ENCODE measurements at regions not wholly inside any gene's neighbourhood (a gene's known extent, or its start where the extent isn't known, plus 50 kb on each side); places are given as distances from the start of the nearest gene placed in this dataset.

DNA sequence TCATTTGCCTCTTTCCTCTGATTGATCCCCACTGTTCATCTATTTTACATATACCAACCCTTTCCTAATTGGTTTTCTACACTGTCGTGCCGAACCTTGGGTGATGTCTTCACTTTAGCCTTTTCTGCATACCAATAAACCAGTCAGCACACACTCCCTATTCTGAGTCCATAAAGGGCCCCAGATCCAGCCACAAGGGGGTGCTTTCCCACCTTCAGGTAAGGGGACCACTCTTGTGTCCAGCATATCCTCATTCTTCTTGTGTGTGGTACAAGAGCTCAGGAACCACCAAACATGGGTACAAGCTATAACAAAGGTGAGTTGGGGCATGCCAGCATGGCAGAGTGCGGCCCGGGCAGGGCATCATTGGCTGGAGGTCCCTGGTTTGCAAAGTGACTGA lies 859.8 kb downstream of the FSCB start:
- H3K9me2 ChIP-seq (replicated peaks; ENCODE audit: low read length), result no peaks in the 10 kb centered on the region
- ChIA-PET CTCF (no interaction called here), POLR2A (ENCODE audit: unreplicated experiment) (no interaction called here)
- no TSS peak for BruUV-seq (replicated peaks)
- no peaks in the 10 kb centered on the region for H4K20me1 ChIP-seq (ENCODE audit: low read length)
- H3K4me2 ChIP-seq (ENCODE audit: low read length), result no peak overlapping the region
- H2AFZ ChIP-seq (ENCODE audit: low read length), result no peak overlapping the region
- H3K9me3 ChIP-seq (ENCODE audit: low read length), result no peaks in the 10 kb centered on the region
- no peak overlapping the region for H3K27ac ChIP-seq (ENCODE audit: low read length)
- TF ChIP-seq EZH2 (IDR thresholded peaks at IDR 0.05; ENCODE audit: low read length, unreplicated experiment) (no peak), CTCF (conservative IDR thresholded peaks at IDR 0.05; ENCODE audit: low read depth, low read length) (peak; percentile 44), EZH2phosphoT487 (IDR thresholded peaks at IDR 0.05; ENCODE audit: borderline replicate concordance, low read length) (no peak)
- H3K36me3 ChIP-seq (ENCODE audit: low read depth, low read length), result no peaks in the 10 kb centered on the region
- no peaks in the 10 kb centered on the region for H3K4me1 ChIP-seq (ENCODE audit: insufficient read depth, low read length)
- intact Hi-C loops (cut with micrococcal nuclease), result no loop called here
- no peaks in the 10 kb centered on the region for H3K27me3 ChIP-seq (ENCODE audit: low read length)
- no peaks in the 10 kb centered on the region for H3K79me2 ChIP-seq (ENCODE audit: low read length)
- H3K9ac ChIP-seq (ENCODE audit: low read length), result no peak overlapping the region
- no peaks in the 10 kb centered on the region for H3F3A ChIP-seq (ENCODE audit: low read length, unreplicated experiment)
- H3K4me3 ChIP-seq (ENCODE audit: low read length), result no peak overlapping the region
- ATAC-seq (no peak; the same call in 1 of the 2 replicates), DNase-seq (peak; percentile 19)

GRCh38 chr14:43640718-43641267 lies 866.3 kb downstream of the FSCB start:
- CTCF ChIA-PET, result no interaction called here
- ATAC-seq (no peak), DNase-seq (no peak)
- H3K27me3 ChIP-seq (ENCODE audit: low read length), result no peaks in the 10 kb centered on the region
- H3K4me3 ChIP-seq (ENCODE audit: low read length), result no peak overlapping the region
- no peaks in the 10 kb centered on the region for H3F3A ChIP-seq (ENCODE audit: low read length, unreplicated experiment)
- no peaks in the 10 kb centered on the region for H3K9me2 ChIP-seq (replicated peaks; ENCODE audit: low read length)
- no peak overlapping the region for H3K4me2 ChIP-seq (ENCODE audit: low read length)
- no peaks in the 10 kb centered on the region for H3K9me3 ChIP-seq (ENCODE audit: low read length)
- no peak overlapping the region for H3K27ac ChIP-seq (ENCODE audit: low read length)
- no peak overlapping the region for H3K9ac ChIP-seq (ENCODE audit: low read length)
- POLR2A ChIA-PET (ENCODE audit: unreplicated experiment), result no interaction called here
- no TSS peak for BruUV-seq (replicated peaks)
- H4K20me1 ChIP-seq (ENCODE audit: low read length), result no peaks in the 10 kb centered on the region
- intact Hi-C loops (cut with micrococcal nuclease), result no loop called here
- no peak for TF ChIP-seq EZH2 (IDR thresholded peaks at IDR 0.05; ENCODE audit: low read length, unreplicated experiment)
- no peak for TF ChIP-seq EZH2phosphoT487 (IDR thresholded peaks at IDR 0.05; ENCODE audit: borderline replicate concordance, low read length)
- no peak for TF ChIP-seq CTCF (conservative IDR thresholded peaks at IDR 0.05; ENCODE audit: low read depth, low read length)
- H2AFZ ChIP-seq (ENCODE audit: low read length), result no peak overlapping the region
- H3K36me3 ChIP-seq (ENCODE audit: low read depth, low read length), result no peaks in the 10 kb centered on the region
- no peaks in the 10 kb centered on the region for H3K4me1 ChIP-seq (ENCODE audit: insufficient read depth, low read length)
- H3K79me2 ChIP-seq (ENCODE audit: low read length), result no peaks in the 10 kb centered on the region

DNA sequence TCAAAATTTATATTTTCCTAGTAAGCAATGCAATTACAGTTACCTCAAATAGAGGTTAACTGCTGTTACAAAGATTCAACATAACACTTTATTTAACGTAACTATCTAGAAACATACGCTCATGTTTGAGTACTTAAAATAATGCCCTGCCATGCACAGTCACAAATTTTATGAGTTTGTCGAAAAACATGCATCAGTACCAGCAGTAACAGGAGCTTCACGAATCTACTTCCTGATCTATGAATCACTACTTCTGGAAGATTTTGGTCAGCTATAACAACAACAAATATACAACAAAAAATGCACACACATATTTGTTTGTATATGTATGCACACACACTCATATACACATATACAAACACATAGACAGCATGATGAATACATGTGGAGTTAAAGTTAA lies 881.8 kb downstream of the FSCB start:
- no peak overlapping the region for H3K27ac ChIP-seq (ENCODE audit: low read length)
- no peak overlapping the region for H3K4me2 ChIP-seq (ENCODE audit: low read length)
- ChIA-PET POLR2A (ENCODE audit: unreplicated experiment) (no interaction called here), CTCF (no interaction called here)
- intact Hi-C loops (cut with micrococcal nuclease), result no loop called here
- no peak overlapping the region for H3K4me3 ChIP-seq (ENCODE audit: low read length)
- H3K9ac ChIP-seq (ENCODE audit: low read length), result no peak overlapping the region
- DNase-seq (peak; percentile 54), ATAC-seq (peak; percentile 96)
- no peak for TF ChIP-seq CTCF (conservative IDR thresholded peaks at IDR 0.05; ENCODE audit: low read depth, low read length)
- no peak for TF ChIP-seq EZH2 (IDR thresholded peaks at IDR 0.05; ENCODE audit: low read length, unreplicated experiment)
- no peak for TF ChIP-seq EZH2phosphoT487 (IDR thresholded peaks at IDR 0.05; ENCODE audit: borderline replicate concordance, low read length)
- H3K27me3 ChIP-seq (ENCODE audit: low read length), result no peaks in the 10 kb centered on the region
- no peaks in the 10 kb centered on the region for H3K79me2 ChIP-seq (ENCODE audit: low read length)
- H3F3A ChIP-seq (ENCODE audit: low read length, unreplicated experiment), result no peaks in the 10 kb centered on the region
- no peak overlapping the region for H2AFZ ChIP-seq (ENCODE audit: low read length)
- no peaks in the 10 kb centered on the region for H3K9me2 ChIP-seq (replicated peaks; ENCODE audit: low read length)
- no peaks in the 10 kb centered on the region for H3K9me3 ChIP-seq (ENCODE audit: low read length)
- no TSS peak for BruUV-seq (replicated peaks)
- H3K4me1 ChIP-seq (ENCODE audit: insufficient read depth, low read length), result 0 out of 2 replicates have a peak, but pooled peaks cover 4% of the 10 kb centered on the region
- no peaks in the 10 kb centered on the region for H3K36me3 ChIP-seq (ENCODE audit: low read depth, low read length)
- H4K20me1 ChIP-seq (ENCODE audit: low read length), result no peaks in the 10 kb centered on the region

Data from PC-3 (cell line).